HepG2 (cell line): ENCODE measurements at regions not wholly inside any gene's neighbourhood (a gene's known extent, or its start where the extent isn't known, plus 50 kb on each side); places are given as distances from the start of the nearest gene placed in this dataset.

Source experiments
- DR1 ChIP-seq: sonication (generic); formaldehyde crosslinking; IDR thresholded peaks from 2 replicates; pipeline ENCODE4 v1.8.0; 2021; ENCODE audit warnings: mild to moderate bottlenecking, missing genetic modification reagents, inconsistent platforms
- HCFC1 ChIP-seq: fragments of 150-350 bp; IDR thresholded peaks from 2 replicates; pipeline ENCODE4 v1.6.1; 2014; ENCODE audit warnings: low read depth, low read length
- KLF6 ChIP-seq: IDR thresholded peaks from 2 replicates; pipeline ENCODE4 v1.8.0; 2016; ENCODE audit warnings: missing biosample characterization, missing genetic modification reagents
- NFE2L1 ChIP-seq: sonication (generic); formaldehyde crosslinking; IDR thresholded peaks from 2 replicates; pipeline ENCODE4 v1.4.0; 2020; ENCODE audit warnings: missing genetic modification reagents, mild to moderate bottlenecking, borderline replicate concordance
- POLR2A ChIP-seq, 2 experiments: IDR thresholded peaks; 2 replicates each; pipeline ENCODE4 v1.6.1; 2011; ENCODE audit warnings: low read depth in 2 of 2, low read length in 2 of 2, mild to moderate bottlenecking in 1 of 2, moderate library complexity in 1 of 2; ENCODE audit not compliant: insufficient read depth in 1 of 2
- YEATS2 ChIP-seq: sonication (generic); formaldehyde crosslinking; IDR thresholded peaks from 2 replicates; pipeline ENCODE4 v1.4.0; 2020; ENCODE audit warnings: missing genetic modification reagents, borderline replicate concordance
- ZMYM2 ChIP-seq: sonication (generic); formaldehyde crosslinking; IDR thresholded peaks from 2 replicates; pipeline ENCODE4 v1.8.0; 2022; ENCODE audit warnings: mild to moderate bottlenecking, missing genetic modification reagents
- ZNF350 ChIP-seq: sonication (generic); formaldehyde crosslinking; IDR thresholded peaks from 2 replicates; pipeline ENCODE4 v1.4.0; 2020; ENCODE audit warnings: mild to moderate bottlenecking, low read depth, missing genetic modification reagents, borderline replicate concordance
- ZNF354B ChIP-seq: sonication (generic); formaldehyde crosslinking; IDR thresholded peaks from 2 replicates; pipeline ENCODE4 v1.8.0; 2022; ENCODE audit warnings: mild to moderate bottlenecking, missing genetic modification reagents
- ZNF577 ChIP-seq: sonication (generic); formaldehyde crosslinking; IDR thresholded peaks from 2 replicates; pipeline ENCODE4 v1.4.0; 2020; ENCODE audit warnings: mild to moderate bottlenecking, low read depth, missing genetic modification reagents, borderline replicate concordance
- TF ChIP-seq, protein P1 (sequence below): sonication (generic); formaldehyde crosslinking; IDR thresholded peaks from 2 replicates; pipeline ENCODE4 v1.5.1; 2020; ENCODE audit warnings: mild to moderate bottlenecking, missing genetic modification reagents
- TF ChIP-seq, protein P2 (sequence below): IDR thresholded peaks from 2 replicates; pipeline ENCODE4 v1.6.1; 2012; ENCODE audit warnings: inconsistent platforms
- TF ChIP-seq, protein P3 (sequence below), 2 experiments: IDR thresholded peaks; 2 replicates each; pipeline ENCODE4 v1.6.1; 2011 to 2012; ENCODE audit warnings: low read length in 2 of 2, borderline replicate concordance in 1 of 2, low read depth in 1 of 2, mild to moderate bottlenecking in 1 of 2, moderate library complexity in 1 of 2
- TF ChIP-seq, protein P4 (sequence below): sonication (generic); formaldehyde crosslinking; IDR thresholded peaks from 2 replicates; pipeline ENCODE4 v1.4.0; 2020; ENCODE audit warnings: missing genetic modification reagents, borderline replicate concordance

DNA sequence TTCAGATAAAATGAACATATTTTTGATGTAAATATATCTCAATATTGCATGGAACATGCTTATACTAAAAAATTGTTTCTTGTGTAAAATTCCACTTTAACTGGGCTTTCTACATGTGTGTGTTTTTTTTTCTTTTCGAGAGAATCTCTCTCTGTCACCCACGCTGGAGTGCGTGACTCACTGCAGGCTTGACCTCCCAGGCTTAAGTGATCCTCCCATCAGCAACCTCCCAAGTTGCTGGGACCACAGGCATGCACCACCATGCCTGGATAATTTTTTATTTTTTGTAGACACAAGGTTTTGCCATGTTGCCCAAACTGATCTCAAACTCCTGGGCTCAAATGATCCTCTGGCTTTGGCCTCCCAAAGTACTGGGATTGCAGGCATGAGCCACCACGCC lies 254.6 kb downstream of the LOXHD1 start:
- TF ChIP-seq ZNF350 (CRISPR knock-in tag) (no peak), DR1 (CRISPR knock-in tag) (no peak), YEATS2 (no peak), ZNF354B (CRISPR knock-in tag) (no peak), ZNF577 (no peak), HCFC1 (no peak), POLR2A (IDR thresholded peaks at IDR 0.05; ENCODE audit: insufficient read depth in 1 of 2, low read depth in 2 of 2, low read length in 2 of 2) (no peak), KLF6 (no peak), NFE2L1 (CRISPR knock-in tag) (no peak), ZMYM2 (CRISPR knock-in tag) (no peak)
- TF ChIP-seq, protein P1, sequence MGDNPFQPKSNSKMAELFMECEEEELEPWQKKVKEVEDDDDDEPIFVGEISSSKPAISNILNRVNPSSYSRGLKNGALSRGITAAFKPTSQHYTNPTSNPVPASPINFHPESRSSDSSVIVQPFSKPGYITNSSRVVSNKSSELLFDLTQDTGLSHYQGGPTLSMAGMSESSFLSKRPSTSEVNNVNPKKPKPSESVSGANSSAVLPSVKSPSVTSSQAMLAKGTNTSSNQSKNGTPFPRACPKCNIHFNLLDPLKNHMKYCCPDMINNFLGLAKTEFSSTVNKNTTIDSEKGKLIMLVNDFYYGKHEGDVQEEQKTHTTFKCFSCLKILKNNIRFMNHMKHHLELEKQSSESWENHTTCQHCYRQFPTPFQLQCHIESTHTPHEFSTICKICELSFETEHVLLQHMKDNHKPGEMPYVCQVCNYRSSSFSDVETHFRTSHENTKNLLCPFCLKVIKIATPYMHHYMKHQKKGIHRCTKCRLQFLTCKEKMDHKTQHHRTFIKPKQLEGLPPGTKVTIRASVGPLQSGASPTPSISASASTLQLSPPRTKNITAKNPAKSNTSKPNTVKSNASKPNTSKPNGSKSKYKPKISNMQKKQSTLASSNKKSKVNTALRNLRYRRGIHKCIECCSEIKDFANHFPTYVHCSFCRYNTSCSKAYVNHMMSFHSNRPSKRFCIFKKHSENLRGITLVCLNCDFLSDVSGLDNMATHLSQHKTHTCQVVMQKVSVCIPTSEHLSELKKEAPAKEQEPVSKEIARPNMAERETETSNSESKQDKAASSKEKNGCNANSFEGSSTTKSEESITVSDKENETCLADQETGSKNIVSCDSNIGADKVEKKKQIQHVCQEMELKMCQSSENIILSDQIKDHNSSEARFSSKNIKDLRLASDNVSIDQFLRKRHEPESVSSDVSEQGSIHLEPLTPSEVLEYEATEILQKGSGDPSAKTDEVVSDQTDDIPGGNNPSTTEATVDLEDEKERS (CRISPR knock-in tag): no peak
- TF ChIP-seq, protein P2, sequence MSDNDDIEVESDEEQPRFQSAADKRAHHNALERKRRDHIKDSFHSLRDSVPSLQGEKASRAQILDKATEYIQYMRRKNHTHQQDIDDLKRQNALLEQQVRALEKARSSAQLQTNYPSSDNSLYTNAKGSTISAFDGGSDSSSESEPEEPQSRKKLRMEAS: no peak
- TF ChIP-seq, protein P3, sequence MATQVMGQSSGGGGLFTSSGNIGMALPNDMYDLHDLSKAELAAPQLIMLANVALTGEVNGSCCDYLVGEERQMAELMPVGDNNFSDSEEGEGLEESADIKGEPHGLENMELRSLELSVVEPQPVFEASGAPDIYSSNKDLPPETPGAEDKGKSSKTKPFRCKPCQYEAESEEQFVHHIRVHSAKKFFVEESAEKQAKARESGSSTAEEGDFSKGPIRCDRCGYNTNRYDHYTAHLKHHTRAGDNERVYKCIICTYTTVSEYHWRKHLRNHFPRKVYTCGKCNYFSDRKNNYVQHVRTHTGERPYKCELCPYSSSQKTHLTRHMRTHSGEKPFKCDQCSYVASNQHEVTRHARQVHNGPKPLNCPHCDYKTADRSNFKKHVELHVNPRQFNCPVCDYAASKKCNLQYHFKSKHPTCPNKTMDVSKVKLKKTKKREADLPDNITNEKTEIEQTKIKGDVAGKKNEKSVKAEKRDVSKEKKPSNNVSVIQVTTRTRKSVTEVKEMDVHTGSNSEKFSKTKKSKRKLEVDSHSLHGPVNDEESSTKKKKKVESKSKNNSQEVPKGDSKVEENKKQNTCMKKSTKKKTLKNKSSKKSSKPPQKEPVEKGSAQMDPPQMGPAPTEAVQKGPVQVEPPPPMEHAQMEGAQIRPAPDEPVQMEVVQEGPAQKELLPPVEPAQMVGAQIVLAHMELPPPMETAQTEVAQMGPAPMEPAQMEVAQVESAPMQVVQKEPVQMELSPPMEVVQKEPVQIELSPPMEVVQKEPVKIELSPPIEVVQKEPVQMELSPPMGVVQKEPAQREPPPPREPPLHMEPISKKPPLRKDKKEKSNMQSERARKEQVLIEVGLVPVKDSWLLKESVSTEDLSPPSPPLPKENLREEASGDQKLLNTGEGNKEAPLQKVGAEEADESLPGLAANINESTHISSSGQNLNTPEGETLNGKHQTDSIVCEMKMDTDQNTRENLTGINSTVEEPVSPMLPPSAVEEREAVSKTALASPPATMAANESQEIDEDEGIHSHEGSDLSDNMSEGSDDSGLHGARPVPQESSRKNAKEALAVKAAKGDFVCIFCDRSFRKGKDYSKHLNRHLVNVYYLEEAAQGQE (IDR thresholded peaks at IDR 0.05; ENCODE audit: borderline replicate concordance in 1 of 2, low read depth in 1 of 2, low read length in 2 of 2): no peak
- TF ChIP-seq, protein P4, sequence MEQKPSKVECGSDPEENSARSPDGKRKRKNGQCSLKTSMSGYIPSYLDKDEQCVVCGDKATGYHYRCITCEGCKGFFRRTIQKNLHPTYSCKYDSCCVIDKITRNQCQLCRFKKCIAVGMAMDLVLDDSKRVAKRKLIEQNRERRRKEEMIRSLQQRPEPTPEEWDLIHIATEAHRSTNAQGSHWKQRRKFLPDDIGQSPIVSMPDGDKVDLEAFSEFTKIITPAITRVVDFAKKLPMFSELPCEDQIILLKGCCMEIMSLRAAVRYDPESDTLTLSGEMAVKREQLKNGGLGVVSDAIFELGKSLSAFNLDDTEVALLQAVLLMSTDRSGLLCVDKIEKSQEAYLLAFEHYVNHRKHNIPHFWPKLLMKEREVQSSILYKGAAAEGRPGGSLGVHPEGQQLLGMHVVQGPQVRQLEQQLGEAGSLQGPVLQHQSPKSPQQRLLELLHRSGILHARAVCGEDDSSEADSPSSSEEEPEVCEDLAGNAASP (CRISPR knock-in tag): no peak
